HL-60 (cell line): ENCODE measurements at regions not wholly inside any gene's neighbourhood (a gene's known extent, or its start where the extent isn't known, plus 50 kb on each side); places are given as distances from the start of the nearest gene placed in this dataset.

ENCODE experiments used
- POLR2AphosphoS5 ChIP-seq: IDR thresholded peaks from 2 replicates; pipeline ENCODE4 v1.6.1; 2012; ENCODE audit warnings: low read depth
- SPI1 ChIP-seq: IDR thresholded peaks from 2 replicates; pipeline ENCODE4 v1.6.1; 2012; ENCODE audit warnings: low read depth, mild to moderate bottlenecking, borderline replicate concordance
- TF ChIP-seq, protein P1 (sequence below): IDR thresholded peaks from 2 replicates; pipeline ENCODE4 v1.6.1; 2012; ENCODE audit warnings: low read depth; ENCODE audit not compliant: insufficient replicate concordance
- TF ChIP-seq, protein P2 (sequence below): IDR thresholded peaks from one replicate; pipeline ENCODE4 v1.5.1; 2011; ENCODE audit warnings: low read length, control low read depth, inconsistent platforms; ENCODE audit not compliant: insufficient read depth

DNA sequence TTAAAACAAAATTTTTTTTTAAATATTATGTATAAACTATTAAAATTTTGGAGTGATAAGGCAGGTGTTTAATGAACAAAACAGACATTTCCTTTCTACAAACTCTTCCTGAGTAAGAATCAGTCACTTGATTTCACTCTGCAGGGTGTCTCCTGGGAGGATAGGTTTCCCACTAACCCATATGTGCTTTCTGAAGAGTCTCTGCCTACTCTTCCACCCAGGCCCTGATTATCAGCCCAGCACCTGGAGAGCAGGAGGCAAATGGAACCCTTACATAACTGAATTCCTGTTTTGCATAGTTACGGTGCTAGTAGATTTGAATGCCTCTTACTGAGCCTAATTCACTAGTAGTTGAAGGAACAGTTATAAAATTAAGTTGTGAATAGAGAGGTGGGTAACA, 1718.6 kb downstream of the SUCLG1 start:
- TF ChIP-seq, protein P1, sequence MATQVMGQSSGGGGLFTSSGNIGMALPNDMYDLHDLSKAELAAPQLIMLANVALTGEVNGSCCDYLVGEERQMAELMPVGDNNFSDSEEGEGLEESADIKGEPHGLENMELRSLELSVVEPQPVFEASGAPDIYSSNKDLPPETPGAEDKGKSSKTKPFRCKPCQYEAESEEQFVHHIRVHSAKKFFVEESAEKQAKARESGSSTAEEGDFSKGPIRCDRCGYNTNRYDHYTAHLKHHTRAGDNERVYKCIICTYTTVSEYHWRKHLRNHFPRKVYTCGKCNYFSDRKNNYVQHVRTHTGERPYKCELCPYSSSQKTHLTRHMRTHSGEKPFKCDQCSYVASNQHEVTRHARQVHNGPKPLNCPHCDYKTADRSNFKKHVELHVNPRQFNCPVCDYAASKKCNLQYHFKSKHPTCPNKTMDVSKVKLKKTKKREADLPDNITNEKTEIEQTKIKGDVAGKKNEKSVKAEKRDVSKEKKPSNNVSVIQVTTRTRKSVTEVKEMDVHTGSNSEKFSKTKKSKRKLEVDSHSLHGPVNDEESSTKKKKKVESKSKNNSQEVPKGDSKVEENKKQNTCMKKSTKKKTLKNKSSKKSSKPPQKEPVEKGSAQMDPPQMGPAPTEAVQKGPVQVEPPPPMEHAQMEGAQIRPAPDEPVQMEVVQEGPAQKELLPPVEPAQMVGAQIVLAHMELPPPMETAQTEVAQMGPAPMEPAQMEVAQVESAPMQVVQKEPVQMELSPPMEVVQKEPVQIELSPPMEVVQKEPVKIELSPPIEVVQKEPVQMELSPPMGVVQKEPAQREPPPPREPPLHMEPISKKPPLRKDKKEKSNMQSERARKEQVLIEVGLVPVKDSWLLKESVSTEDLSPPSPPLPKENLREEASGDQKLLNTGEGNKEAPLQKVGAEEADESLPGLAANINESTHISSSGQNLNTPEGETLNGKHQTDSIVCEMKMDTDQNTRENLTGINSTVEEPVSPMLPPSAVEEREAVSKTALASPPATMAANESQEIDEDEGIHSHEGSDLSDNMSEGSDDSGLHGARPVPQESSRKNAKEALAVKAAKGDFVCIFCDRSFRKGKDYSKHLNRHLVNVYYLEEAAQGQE = no peak
- TF ChIP-seq, protein P2, sequence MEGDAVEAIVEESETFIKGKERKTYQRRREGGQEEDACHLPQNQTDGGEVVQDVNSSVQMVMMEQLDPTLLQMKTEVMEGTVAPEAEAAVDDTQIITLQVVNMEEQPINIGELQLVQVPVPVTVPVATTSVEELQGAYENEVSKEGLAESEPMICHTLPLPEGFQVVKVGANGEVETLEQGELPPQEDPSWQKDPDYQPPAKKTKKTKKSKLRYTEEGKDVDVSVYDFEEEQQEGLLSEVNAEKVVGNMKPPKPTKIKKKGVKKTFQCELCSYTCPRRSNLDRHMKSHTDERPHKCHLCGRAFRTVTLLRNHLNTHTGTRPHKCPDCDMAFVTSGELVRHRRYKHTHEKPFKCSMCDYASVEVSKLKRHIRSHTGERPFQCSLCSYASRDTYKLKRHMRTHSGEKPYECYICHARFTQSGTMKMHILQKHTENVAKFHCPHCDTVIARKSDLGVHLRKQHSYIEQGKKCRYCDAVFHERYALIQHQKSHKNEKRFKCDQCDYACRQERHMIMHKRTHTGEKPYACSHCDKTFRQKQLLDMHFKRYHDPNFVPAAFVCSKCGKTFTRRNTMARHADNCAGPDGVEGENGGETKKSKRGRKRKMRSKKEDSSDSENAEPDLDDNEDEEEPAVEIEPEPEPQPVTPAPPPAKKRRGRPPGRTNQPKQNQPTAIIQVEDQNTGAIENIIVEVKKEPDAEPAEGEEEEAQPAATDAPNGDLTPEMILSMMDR = no peak
- no peak for TF ChIP-seq POLR2AphosphoS5
- TF ChIP-seq SPI1 = no peak
